ENCODE measurements at regions not wholly inside any gene's neighbourhood (a gene's known extent, or its start where the extent isn't known, plus 50 kb on each side); places are given as distances from the start of the nearest gene placed in this dataset.

- no peak for TF ChIP-seq CTCF (IDR thresholded peaks at IDR 0.05; ENCODE audit: extremely low read depth in 1 of 2, insufficient read depth in 1 of 2, low read depth in 1 of 2, low read length in 2 of 2)
- TF ChIP-seq POLR2AphosphoS5 (IDR thresholded peaks at IDR 0.05; ENCODE audit: insufficient read depth, low read depth, low read length) = no peak
- TF ChIP-seq POLR2A (IDR thresholded peaks at IDR 0.05; ENCODE audit: low read depth, low read length) = no peak
- TF ChIP-seq EZH2 (IDR thresholded peaks at IDR 0.05; ENCODE audit: borderline replicate concordance, low read depth, low read length, severe bottlenecking) = no peak
- no peak for TF ChIP-seq MAX (IDR thresholded peaks at IDR 0.05; ENCODE audit: insufficient read depth, insufficient read length)
- no peak for TF ChIP-seq MYC (IDR thresholded peaks at IDR 0.05; ENCODE audit: low read depth, low read length)
- TF ChIP-seq FOS (IDR thresholded peaks at IDR 0.05; ENCODE audit: borderline replicate concordance, insufficient read depth, low read length) = no peak
- TF ChIP-seq JUN (IDR thresholded peaks at IDR 0.05; ENCODE audit: borderline replicate concordance, insufficient read depth, insufficient read length, low read depth) = no peak
- no peak for TF ChIP-seq GATA2 (IDR thresholded peaks at IDR 0.05; ENCODE audit: insufficient read depth, insufficient read length, low read depth, low read length)
These were observed 232.1 kb downstream of the FBXO4 start for GRCh38 chr5:42157215-42157614.

Measured in endothelial cell of umbilical vein (primary cell).